ENCODE measurements at regions not wholly inside any gene's neighbourhood (a gene's known extent, or its start where the extent isn't known, plus 50 kb on each side); places are given as distances from the start of the nearest gene placed in this dataset.

DNA sequence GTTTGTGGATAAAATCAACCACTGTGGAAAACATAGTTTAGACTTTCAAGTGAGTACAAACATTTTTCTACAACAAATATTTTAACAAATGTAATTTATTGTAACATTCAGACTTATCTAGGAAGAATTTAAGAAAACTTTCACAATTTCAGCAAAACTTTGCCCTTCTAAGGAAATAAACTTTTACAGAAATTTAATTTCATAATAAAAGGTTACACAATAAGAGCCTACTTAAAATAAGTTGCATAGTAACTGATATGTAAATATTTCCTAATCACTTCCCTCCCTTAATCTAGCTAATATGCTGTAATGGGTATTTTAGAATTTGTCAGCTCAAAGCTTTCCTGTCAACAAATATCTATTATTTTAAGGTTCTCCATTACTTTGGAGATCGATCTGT is 1899.9 kb downstream of the MAT2B start:
- Histone ChIP-seq H2AFZ (ENCODE audit: low read depth, low read length) (no peak overlapping the region), H3F3A (ENCODE audit: insufficient read depth, low read length, poor library complexity, severe bottlenecking) (no peaks in the 10 kb centered on the region), H3K27ac (ENCODE audit: low read length) (no peak overlapping the region), H3K9me2 (ENCODE audit: insufficient read depth, low read length) (no peaks in the 10 kb centered on the region), H3K9ac (ENCODE audit: low read length) (no peak overlapping the region), H3K27me3 (ENCODE audit: insufficient read depth, low read depth, low read length) (no peaks in the 10 kb centered on the region), H3K4me3 (ENCODE audit: low read length) (no peak overlapping the region), H3K36me3 (ENCODE audit: insufficient read depth, low read length) (no peaks in the 10 kb centered on the region), H3K79me2 (replicated peaks; ENCODE audit: insufficient read depth, low read length) (no peaks in the 10 kb centered on the region), H3K9me3 (ENCODE audit: low read length) (peaks cover 3% of the 10 kb centered on the region), H4K20me1 (ENCODE audit: insufficient read depth) (no peaks in the 10 kb centered on the region), H3K4me2 (ENCODE audit: low read length) (no peak overlapping the region)
- TF ChIP-seq MXI1 (conservative IDR thresholded peaks at IDR 0.05; ENCODE audit: poor library complexity, severe bottlenecking) (no peak), RAD21 (conservative IDR thresholded peaks at IDR 0.05) (no peak), EZH2 (IDR thresholded peaks at IDR 0.05; ENCODE audit: borderline replicate concordance, insufficient read depth, low read length, poor library complexity, severe bottlenecking) (no peak), CTCF (IDR thresholded peaks at IDR 0.05; ENCODE audit: poor library complexity, severe bottlenecking) (no peak), POLR2AphosphoS5 (IDR thresholded peaks at IDR 0.05) (no peak), EP300 (conservative IDR thresholded peaks at IDR 0.05; ENCODE audit: poor library complexity, severe bottlenecking) (no peak), SMC3 (conservative IDR thresholded peaks at IDR 0.05; ENCODE audit: poor library complexity) (no peak), TAF1 (IDR thresholded peaks at IDR 0.05; ENCODE audit: low read depth) (no peak)
- TF ChIP-seq, protein P1, sequence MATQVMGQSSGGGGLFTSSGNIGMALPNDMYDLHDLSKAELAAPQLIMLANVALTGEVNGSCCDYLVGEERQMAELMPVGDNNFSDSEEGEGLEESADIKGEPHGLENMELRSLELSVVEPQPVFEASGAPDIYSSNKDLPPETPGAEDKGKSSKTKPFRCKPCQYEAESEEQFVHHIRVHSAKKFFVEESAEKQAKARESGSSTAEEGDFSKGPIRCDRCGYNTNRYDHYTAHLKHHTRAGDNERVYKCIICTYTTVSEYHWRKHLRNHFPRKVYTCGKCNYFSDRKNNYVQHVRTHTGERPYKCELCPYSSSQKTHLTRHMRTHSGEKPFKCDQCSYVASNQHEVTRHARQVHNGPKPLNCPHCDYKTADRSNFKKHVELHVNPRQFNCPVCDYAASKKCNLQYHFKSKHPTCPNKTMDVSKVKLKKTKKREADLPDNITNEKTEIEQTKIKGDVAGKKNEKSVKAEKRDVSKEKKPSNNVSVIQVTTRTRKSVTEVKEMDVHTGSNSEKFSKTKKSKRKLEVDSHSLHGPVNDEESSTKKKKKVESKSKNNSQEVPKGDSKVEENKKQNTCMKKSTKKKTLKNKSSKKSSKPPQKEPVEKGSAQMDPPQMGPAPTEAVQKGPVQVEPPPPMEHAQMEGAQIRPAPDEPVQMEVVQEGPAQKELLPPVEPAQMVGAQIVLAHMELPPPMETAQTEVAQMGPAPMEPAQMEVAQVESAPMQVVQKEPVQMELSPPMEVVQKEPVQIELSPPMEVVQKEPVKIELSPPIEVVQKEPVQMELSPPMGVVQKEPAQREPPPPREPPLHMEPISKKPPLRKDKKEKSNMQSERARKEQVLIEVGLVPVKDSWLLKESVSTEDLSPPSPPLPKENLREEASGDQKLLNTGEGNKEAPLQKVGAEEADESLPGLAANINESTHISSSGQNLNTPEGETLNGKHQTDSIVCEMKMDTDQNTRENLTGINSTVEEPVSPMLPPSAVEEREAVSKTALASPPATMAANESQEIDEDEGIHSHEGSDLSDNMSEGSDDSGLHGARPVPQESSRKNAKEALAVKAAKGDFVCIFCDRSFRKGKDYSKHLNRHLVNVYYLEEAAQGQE (IDR thresholded peaks at IDR 0.05; ENCODE audit: borderline replicate concordance): no peak

GRCh38 chr5:165407352-165407751 is 1901.9 kb downstream of the MAT2B start:
- no peaks in the 10 kb centered on the region for H3F3A ChIP-seq (ENCODE audit: insufficient read depth, low read length, poor library complexity, severe bottlenecking)
- H2AFZ ChIP-seq (ENCODE audit: low read depth, low read length): no peak overlapping the region
- H3K9ac ChIP-seq (ENCODE audit: low read length): no peak overlapping the region
- no peak overlapping the region for H3K4me2 ChIP-seq (ENCODE audit: low read length)
- no peaks in the 10 kb centered on the region for H3K27me3 ChIP-seq (ENCODE audit: insufficient read depth, low read depth, low read length)
- peaks cover 3% of the 10 kb centered on the region for H3K9me3 ChIP-seq (ENCODE audit: low read length)
- no peaks in the 10 kb centered on the region for H3K9me2 ChIP-seq (ENCODE audit: insufficient read depth, low read length)
- TF ChIP-seq CTCF (IDR thresholded peaks at IDR 0.05; ENCODE audit: poor library complexity, severe bottlenecking) (no peak), EZH2 (IDR thresholded peaks at IDR 0.05; ENCODE audit: borderline replicate concordance, insufficient read depth, low read length, poor library complexity, severe bottlenecking) (no peak), EP300 (conservative IDR thresholded peaks at IDR 0.05; ENCODE audit: poor library complexity, severe bottlenecking) (no peak), RAD21 (conservative IDR thresholded peaks at IDR 0.05) (no peak), POLR2AphosphoS5 (IDR thresholded peaks at IDR 0.05) (no peak), SMC3 (conservative IDR thresholded peaks at IDR 0.05; ENCODE audit: poor library complexity) (no peak), MXI1 (conservative IDR thresholded peaks at IDR 0.05; ENCODE audit: poor library complexity, severe bottlenecking) (no peak), TAF1 (IDR thresholded peaks at IDR 0.05; ENCODE audit: low read depth) (no peak)
- TF ChIP-seq, protein P1 (IDR thresholded peaks at IDR 0.05; ENCODE audit: borderline replicate concordance): no peak
- no peak overlapping the region for H3K4me3 ChIP-seq (ENCODE audit: low read length)
- no peak overlapping the region for H3K27ac ChIP-seq (ENCODE audit: low read length)
- no peaks in the 10 kb centered on the region for H3K79me2 ChIP-seq (replicated peaks; ENCODE audit: insufficient read depth, low read length)
- H4K20me1 ChIP-seq (ENCODE audit: insufficient read depth): no peaks in the 10 kb centered on the region
- no peaks in the 10 kb centered on the region for H3K36me3 ChIP-seq (ENCODE audit: insufficient read depth, low read length)
